Central memory CD8-positive, alpha-beta T cell (primary cell): ENCODE measurements at regions not wholly inside any gene's neighbourhood (a gene's known extent, or its start where the extent isn't known, plus 50 kb on each side); places are given as distances from the start of the nearest gene placed in this dataset.

Source experiments
- ATAC-seq: fragments of 150-1000 bp; cut with Tn5 transposase; replicated peaks from 2 replicates; pipeline ENCODE4 v1.10.0; 2022; ENCODE audit warnings: mild to moderate bottlenecking, moderate FRiP score, moderate number of reproducible peaks; ENCODE audit not compliant: poor library complexity, severe bottlenecking; ENCODE audit errors: extremely low read depth
- DNase-seq, 2 donors: peaks; one replicate each; pipeline ENCODE4 v3.0.0; 2021; ENCODE audit warnings: low spot score in 2 of 2
- H3K27ac Mint-ChIP-seq: one replicate; pipeline ENCODE4 v1.8.0; 2022; ENCODE audit warnings: low read depth, mild to moderate bottlenecking, moderate library complexity, mixed read lengths
- H3K27me3 Mint-ChIP-seq: one replicate; pipeline ENCODE4 v1.8.0; 2022; ENCODE audit warnings: mixed read lengths
- H3K36me3 Mint-ChIP-seq: one replicate; pipeline ENCODE4 v1.8.0; 2022; ENCODE audit warnings: mild to moderate bottlenecking, moderate library complexity, mixed read lengths; ENCODE audit not compliant: insufficient read depth
- H3K4me1 Mint-ChIP-seq: one replicate; pipeline ENCODE4 v1.8.0; 2022; ENCODE audit warnings: mixed read lengths
- H3K4me3 Mint-ChIP-seq: one replicate; pipeline ENCODE4 v1.8.0; 2022; ENCODE audit warnings: mild to moderate bottlenecking, moderate library complexity, mixed read lengths
- H3K9me3 Mint-ChIP-seq: one replicate; pipeline ENCODE4 v1.8.0; 2022; ENCODE audit warnings: mixed read lengths

DNA sequence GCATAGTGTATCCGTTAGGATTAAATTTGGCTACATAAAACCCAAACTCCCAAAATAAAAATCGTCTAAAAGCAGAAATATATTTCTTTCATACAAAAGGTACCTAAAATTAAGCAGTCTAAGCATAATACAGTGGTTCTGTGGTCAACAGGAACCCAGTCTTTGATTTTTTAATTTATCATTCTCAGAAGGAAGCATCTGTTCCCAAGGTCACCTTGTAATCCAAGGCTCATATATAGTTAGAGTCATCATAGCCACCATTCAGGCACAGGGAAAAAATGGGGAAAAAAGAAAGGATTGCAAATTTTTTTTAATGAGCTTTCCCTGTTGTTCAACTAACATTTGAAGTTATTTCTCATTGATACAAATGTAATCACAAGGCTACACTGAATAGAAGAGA, 983.2 kb downstream of the PLOD2 start:
- Mint-ChIP-seq H3K36me3 (no peaks in the 10 kb centered on the region), H3K4me3 (no peak overlapping the region), H3K4me1 (no peaks in the 10 kb centered on the region), H3K27ac (no peak overlapping the region), H3K27me3 (no peaks in the 10 kb centered on the region), H3K9me3 (peaks cover 11% of the 10 kb centered on the region)
- ATAC-seq: no peak
- no peak for DNase-seq

DNA sequence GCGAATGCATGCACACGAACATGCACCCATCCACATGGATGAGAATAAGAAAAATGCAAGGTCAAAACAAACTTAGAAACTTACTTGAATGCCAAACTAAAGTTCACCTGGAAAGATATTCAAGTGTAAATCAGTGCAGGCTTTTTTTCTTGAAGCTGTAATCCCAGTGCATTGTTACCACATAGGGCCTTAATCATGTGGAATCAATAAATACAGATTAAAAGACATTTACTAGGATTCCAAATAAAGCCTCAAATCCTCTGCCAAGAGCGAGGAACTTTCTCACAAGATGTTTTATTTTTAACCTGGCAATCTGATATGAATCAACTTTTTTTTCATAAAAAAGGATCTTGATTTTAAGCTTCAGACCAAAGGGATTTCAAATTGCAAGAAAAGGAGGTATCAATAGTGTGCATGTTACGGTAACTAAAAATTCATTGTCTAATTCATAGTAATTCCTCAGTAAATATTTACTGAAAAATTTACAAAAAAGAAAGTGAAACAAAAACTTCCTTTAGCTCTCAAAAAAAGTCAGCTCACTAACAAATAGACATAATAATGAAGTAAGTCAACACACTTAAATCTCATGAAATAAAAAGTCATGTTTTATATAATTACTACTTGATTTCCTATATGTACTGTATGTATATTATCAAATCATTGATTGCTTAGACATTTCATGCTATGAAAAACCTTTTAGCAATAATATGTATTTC, 978.6 kb downstream of the PLOD2 start:
- Mint-ChIP-seq H3K4me1 (no peaks in the 10 kb centered on the region), H3K36me3 (no peaks in the 10 kb centered on the region), H3K27me3 (no peaks in the 10 kb centered on the region), H3K27ac (no peak overlapping the region), H3K4me3 (no peak overlapping the region), H3K9me3 (peaks cover 5% of the 10 kb centered on the region)
- ATAC-seq (no peak), DNase-seq (no peak)

DNA sequence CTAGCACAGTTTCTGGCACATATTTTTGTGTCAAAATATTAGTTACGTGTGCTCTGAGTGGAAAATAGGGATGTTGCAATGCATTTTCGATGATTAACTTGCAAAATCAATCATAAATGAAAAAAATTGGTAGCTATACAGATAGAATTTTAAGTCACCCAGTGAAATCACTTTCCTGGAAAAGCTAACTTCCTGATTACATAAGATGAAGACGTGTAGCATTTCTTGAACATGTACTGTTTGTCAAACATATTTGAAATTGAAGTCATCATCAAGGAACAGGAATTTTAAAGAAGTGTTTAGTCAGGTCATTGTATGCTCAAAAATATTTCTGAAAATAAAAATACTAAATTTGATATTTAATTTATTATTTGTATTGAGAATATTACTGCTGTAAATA, 977.7 kb downstream of the PLOD2 start:
- H3K4me3 Mint-ChIP-seq: no peak overlapping the region
- no peaks in the 10 kb centered on the region for H3K27me3 Mint-ChIP-seq
- H3K9me3 Mint-ChIP-seq: peaks cover 5% of the 10 kb centered on the region
- H3K4me1 Mint-ChIP-seq: no peaks in the 10 kb centered on the region
- H3K36me3 Mint-ChIP-seq: no peaks in the 10 kb centered on the region
- ATAC-seq (no peak), DNase-seq (no peak)
- no peak overlapping the region for H3K27ac Mint-ChIP-seq

DNA sequence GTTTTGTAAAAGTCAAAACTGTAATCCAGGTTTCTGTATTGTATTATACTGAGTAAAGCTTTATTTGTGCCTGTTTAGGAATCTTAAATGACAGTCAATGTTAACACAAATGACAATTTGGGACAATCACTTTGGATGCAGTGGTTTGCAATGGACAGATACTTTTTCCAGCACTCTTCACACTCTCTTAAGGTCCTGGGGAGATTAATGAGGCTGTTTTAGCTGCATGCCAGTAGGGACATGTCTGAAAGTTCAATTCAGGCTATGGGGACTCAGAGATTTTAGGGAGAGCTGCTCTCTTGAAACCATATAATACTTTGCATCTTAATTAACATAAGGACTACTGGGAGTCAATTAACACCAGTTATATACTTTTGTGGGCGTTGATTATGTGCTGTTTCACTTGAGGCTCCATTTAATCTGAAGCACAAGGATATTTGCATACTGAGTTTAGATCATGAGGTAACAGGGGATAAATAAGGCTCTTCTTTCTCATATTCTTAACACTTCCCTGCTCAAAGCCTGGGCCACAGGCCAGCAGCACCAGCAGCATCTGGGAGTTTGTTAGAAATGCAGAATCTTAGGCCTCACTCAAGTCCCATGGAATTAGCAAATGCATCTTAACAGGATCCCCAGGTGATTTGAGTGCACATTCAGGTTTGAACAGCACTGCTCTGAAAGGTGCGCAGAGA, 972.8 kb downstream of the PLOD2 start:
- Mint-ChIP-seq H3K36me3 (no peaks in the 10 kb centered on the region), H3K4me3 (no peak overlapping the region), H3K4me1 (no peaks in the 10 kb centered on the region), H3K9me3 (peaks cover 6% of the 10 kb centered on the region), H3K27me3 (no peaks in the 10 kb centered on the region), H3K27ac (no peak overlapping the region)
- DNase-seq: no peak
- no peak for ATAC-seq

DNA sequence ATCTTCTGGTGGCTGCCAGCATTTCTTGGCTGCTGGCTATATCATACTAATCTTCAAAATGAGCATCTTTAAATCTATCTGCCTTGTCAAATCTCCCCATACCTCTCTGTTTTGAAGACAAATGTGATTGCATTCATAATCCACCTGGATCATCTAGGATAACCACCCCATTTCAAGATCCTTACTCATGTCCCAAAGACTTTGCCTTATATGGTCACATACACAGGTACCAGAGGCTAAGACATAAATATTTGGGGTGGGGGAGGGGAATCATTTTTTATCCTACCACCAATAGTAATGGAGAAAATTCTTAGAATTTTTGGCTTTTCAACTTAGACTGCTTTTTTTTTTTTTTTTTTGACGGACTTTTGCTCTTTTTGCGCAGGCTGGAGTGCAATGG, 970.8 kb downstream of the PLOD2 start:
- H3K4me1 Mint-ChIP-seq: no peaks in the 10 kb centered on the region
- no peak overlapping the region for H3K27ac Mint-ChIP-seq
- H3K36me3 Mint-ChIP-seq: no peaks in the 10 kb centered on the region
- H3K27me3 Mint-ChIP-seq: no peaks in the 10 kb centered on the region
- H3K9me3 Mint-ChIP-seq: peaks cover 6% of the 10 kb centered on the region
- DNase-seq (no peak), ATAC-seq (no peak)
- no peak overlapping the region for H3K4me3 Mint-ChIP-seq

DNA sequence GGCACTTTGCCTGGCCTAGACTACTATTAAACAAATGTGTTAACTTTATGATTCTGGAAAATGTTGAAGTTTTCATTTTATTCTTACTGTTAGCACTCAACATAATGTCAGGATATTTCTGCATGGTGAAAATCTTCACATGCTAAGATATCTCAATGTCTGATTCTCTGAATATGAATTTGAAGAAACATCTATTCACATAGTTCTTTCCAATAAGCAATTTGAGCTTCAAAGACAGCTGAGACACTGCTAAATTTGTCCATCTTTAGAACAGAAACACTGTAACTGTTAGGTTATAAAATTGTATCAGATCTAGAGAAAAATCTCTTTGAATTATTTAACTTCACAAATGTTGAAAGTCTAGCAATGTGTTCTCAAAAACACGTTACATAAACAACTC, 970.2 kb downstream of the PLOD2 start:
- ATAC-seq: no peak

DNA sequence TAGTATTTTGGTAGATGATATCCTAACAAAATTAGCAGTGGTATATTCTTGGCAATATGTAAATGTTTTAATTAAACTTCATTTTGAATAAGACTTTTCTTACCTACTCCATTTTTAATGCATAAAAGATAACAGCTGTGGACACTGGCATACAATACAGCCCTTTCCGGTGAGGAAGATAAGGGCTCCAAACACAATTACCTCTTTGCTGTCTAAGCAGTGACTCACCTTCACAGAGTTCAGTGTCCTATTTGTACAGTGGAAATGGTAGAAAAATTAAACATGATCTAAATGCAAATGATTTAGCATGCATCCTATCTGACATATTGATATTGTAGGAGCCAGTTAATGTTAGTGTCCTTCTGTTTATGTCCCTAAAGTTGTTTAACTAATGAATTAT, 969.4 kb downstream of the PLOD2 start:
- Mint-ChIP-seq H3K27me3 (no peaks in the 10 kb centered on the region), H3K4me3 (no peak overlapping the region), H3K27ac (no peak overlapping the region), H3K4me1 (no peaks in the 10 kb centered on the region), H3K9me3 (peaks cover 6% of the 10 kb centered on the region), H3K36me3 (no peaks in the 10 kb centered on the region)
- ATAC-seq (no peak), DNase-seq (no peak)

More for the DNA sequence above, 970.2 kb downstream of the PLOD2 start:
- peaks cover 6% of the 10 kb centered on the region for H3K9me3 Mint-ChIP-seq
- no peaks in the 10 kb centered on the region for H3K4me1 Mint-ChIP-seq
- no peak overlapping the region for H3K27ac Mint-ChIP-seq
- DNase-seq: no peak
- H3K27me3 Mint-ChIP-seq: no peaks in the 10 kb centered on the region
- no peak overlapping the region for H3K4me3 Mint-ChIP-seq
- H3K36me3 Mint-ChIP-seq: no peaks in the 10 kb centered on the region

DNA sequence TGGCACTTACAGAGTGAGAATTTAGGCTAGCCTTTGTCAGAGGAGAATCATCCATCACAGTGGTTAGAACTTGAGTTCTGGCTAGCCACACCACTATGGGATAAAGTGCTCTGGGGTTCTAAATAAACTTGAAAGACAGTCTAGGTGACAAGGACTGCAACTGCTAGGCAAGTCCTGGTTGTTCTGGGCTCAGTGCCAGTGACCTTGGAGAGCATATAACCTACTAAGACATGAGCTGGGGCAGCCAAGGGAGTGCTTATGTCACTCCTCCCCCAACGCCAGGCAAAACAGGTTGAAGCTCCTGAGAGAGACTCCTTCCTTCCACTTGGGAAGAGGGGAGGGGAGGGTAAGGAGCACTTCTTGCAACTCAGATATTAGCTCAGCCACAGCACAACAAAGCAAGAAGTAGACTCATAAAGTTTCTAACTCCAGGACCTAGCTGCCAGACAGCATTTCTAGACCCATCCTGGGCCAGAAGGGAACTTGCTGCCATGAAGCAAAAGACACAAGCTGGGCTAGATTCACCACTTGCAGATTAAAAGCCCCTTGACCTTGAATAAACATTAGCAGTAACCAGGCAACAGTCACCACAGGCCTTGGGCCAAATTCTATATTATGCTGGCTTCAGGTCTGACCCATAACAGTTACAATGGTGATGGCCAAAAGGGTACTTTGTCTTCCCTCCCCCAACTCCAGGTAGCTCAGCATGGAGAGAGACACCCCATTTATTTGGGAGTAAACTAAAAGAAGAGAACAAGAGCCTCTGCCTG, 963.7 kb downstream of the PLOD2 start:
- ATAC-seq (no peak), DNase-seq (no peak)
- Mint-ChIP-seq H3K27ac (no peak overlapping the region), H3K36me3 (no peaks in the 10 kb centered on the region), H3K9me3 (peaks cover 11% of the 10 kb centered on the region), H3K27me3 (no peaks in the 10 kb centered on the region), H3K4me3 (no peak overlapping the region), H3K4me1 (no peaks in the 10 kb centered on the region)

DNA sequence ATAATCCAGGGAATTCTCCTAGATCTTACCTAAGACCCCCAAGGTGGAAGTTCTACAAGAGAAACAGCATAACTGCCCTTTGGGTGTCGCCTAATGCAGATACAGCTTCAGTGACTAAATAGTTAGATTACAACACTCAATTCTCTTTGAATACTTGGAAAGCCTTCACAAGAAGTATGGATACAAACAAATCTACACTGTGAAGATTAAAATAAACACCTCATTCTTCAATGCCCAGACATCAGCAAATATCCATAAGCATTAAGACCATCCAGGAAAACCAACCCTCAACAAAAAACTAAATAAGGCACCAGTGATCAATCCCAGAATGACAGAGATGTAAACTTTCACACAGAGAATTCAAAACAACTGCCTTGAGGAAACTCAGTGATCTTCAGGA, 963.2 kb downstream of the PLOD2 start:
- H3K9me3 Mint-ChIP-seq: peaks cover 11% of the 10 kb centered on the region
- ATAC-seq: no peak

DNA sequence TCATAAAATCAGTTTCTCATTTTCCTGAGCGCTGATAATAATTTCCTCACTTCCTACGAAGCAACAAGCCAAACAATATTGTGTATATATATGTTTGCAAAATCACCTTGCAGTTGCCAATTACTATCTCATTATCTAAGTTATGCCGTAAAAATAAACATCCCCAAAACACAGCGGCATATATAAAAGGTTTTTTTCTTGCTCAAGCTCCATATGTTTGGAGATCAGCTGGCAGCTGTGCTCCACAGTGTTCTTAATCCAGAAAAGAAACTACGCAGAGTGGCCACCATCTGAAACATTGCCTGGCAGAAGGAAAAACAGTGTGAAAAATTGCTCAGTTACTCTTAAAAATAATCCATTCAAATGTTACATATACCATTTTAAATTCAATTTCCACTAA, 951.4 kb downstream of the PLOD2 start:
- Mint-ChIP-seq H3K9me3 (peaks cover 10% of the 10 kb centered on the region), H3K27me3 (no peaks in the 10 kb centered on the region)
- ATAC-seq: no peak

More for the DNA sequence above, 963.2 kb downstream of the PLOD2 start:
- Mint-ChIP-seq H3K27ac (no peak overlapping the region), H3K4me3 (no peak overlapping the region), H3K27me3 (no peaks in the 10 kb centered on the region), H3K4me1 (no peaks in the 10 kb centered on the region), H3K36me3 (no peaks in the 10 kb centered on the region)
- no peak for DNase-seq

DNA sequence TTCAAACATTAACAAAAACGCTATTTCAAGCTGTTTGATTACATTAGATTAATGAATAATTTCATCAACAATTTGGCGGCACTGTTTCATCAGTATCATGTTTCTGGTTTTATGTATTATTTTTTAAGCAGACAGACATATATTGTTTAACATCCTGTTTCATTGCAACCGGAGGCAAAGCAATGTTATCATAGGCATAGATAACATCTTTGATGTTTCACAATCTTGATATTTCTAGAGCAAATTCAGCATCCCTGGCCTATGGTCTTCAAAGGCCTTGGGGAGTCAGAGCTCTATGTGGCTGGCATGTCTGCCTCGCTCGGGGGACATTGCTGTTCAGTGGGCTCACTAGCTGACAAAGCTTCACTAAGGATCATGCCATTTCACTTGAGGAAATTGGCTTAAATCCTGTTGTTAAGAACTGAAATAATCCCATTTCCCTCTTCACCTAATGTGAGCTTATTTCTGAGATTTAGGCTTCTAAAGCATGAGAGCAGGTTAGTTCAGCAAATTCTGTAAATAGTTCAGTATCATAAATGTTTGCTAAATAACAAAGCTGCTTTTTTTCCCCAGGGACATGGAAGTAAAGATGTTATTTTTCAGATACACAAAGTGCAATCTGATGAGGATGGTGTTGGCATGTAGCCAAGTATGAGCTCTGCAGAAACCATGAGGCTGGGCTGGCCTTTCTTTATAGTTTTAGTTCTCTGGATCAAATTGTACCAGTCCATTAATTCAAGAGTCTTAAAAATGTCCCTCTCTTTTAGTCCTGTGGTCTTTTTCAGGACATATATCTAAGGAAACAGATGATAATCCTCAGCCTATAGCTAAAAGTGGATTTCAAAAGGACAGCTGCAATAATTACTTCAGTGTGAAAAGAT, 941.4 kb downstream of the PLOD2 start:
- Mint-ChIP-seq H3K9me3 (peaks cover 11% of the 10 kb centered on the region), H3K4me1 (no peaks in the 10 kb centered on the region), H3K36me3 (no peaks in the 10 kb centered on the region), H3K4me3 (no peak overlapping the region), H3K27ac (no peak overlapping the region), H3K27me3 (no peaks in the 10 kb centered on the region)
- DNase-seq: no peak
- no peak for ATAC-seq

More for the DNA sequence above, 951.4 kb downstream of the PLOD2 start:
- H3K4me1 Mint-ChIP-seq: no peaks in the 10 kb centered on the region
- no peak for DNase-seq
- no peak overlapping the region for H3K27ac Mint-ChIP-seq
- H3K36me3 Mint-ChIP-seq: no peaks in the 10 kb centered on the region
- no peak overlapping the region for H3K4me3 Mint-ChIP-seq

DNA sequence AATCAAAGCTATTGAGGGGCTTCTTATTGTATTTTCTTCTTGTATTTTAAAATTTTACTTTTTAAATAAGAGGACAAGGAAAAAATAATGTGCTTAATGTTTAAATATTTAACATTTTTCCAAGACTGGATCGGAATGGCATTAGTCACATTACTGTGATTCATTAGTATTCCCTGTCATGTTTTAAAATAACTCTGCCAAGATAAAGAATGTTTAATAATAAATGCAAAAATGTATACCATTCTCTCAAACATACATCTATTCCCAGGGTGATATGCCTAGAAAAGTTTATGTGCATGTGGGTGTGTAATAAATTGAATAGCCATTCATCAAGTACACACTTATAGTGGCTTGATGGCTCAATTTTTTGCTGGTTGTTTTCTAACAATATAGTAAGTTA, 936.1 kb downstream of the PLOD2 start:
- Mint-ChIP-seq H3K4me1 (no peaks in the 10 kb centered on the region), H3K9me3 (no peaks in the 10 kb centered on the region), H3K27ac (no peak overlapping the region), H3K36me3 (no peaks in the 10 kb centered on the region), H3K27me3 (no peaks in the 10 kb centered on the region), H3K4me3 (no peak overlapping the region)
- no peak for DNase-seq
- no peak for ATAC-seq
